ENCODE measurements at regions not wholly inside any gene's neighbourhood (a gene's known extent, or its start where the extent isn't known, plus 50 kb on each side); places are given as distances from the start of the nearest gene placed in this dataset.

DNA sequence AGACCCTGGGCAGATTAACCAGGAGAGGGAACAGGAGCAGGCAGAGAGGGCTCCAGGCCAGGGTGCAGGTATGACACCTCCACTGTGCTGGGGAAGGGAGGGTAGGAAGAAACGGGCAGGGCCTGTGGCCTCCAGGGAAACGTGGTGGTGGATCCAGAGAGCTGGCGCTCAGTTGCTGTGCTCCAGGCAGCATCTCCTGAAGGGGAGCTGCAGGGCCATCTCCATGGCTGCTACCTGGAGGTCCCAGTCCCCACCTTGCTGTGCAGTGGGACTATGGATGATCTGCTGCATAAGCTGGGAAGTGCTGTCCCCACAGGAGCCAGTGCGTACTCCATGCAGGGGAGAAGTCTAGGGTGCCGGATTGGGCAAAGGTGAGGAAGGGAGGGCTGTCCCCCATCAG, 125.9 kb upstream of the RUNX3 start:
- DNase-seq (ENCODE audit: low read depth): no peak

DNA sequence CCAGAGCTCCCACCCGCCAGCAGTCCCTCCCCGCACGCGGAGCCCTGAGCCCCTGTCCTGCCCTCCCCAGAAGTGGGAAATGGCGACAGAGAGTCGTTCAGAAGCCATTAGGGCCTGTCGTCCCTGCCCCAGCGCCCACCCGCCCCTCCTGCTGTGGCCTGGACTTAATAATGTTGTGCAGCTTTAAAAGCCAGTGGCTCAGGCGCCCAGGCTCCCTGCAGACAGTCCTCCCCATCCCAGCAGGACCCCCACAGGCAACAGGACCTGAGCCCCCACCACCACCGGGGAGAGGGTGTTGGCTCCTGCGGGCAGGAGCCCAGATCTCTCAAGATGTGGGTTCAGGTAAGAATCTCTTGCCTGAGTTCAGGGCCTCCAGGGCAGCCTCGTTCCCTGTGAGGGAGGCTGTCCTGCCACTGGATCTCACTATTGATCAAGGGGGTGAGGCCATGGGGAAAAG, 125.3 kb upstream of the RUNX3 start:
- no peak for DNase-seq (ENCODE audit: low read depth)

DNA sequence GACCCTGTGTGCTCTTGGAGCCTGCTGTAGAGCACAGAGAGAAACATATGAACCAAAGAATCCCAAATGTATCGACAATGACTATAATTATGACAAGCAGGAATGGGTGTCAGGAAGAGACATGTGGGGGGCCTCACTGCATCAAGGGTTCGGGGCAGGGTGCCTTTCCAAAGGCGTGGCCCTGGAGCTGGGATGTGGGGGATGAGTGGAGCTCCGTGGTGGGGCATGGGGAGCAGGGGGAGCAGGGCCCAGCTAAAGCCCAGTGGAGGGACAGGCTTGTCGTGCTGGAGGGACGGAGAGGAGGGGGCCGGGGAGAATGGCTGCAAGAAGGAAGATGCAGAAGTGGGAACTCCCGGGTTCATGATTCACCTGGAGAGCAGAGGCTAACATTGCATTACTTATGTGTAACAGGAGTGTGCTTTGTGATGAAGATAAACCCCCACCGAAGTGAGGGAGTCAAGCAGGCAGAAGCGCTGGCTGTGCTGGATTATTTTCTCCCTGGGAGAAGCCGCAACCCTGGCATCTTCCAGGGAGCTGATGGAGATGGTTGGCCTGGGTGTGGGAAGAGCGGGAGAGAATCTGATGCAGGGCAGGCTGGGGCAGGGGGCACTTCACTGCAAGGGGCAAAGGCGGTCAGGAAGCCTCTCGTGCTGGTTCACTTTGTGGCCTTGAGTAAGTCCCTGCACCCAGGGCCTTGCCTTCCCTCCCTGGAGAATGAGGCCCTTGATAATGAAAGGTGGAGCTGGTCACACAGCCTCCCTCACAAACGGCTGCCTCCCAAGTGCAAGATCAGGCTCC, 124.6 kb upstream of the RUNX3 start:
- DNase-seq (ENCODE audit: low read depth): no peak

DNA sequence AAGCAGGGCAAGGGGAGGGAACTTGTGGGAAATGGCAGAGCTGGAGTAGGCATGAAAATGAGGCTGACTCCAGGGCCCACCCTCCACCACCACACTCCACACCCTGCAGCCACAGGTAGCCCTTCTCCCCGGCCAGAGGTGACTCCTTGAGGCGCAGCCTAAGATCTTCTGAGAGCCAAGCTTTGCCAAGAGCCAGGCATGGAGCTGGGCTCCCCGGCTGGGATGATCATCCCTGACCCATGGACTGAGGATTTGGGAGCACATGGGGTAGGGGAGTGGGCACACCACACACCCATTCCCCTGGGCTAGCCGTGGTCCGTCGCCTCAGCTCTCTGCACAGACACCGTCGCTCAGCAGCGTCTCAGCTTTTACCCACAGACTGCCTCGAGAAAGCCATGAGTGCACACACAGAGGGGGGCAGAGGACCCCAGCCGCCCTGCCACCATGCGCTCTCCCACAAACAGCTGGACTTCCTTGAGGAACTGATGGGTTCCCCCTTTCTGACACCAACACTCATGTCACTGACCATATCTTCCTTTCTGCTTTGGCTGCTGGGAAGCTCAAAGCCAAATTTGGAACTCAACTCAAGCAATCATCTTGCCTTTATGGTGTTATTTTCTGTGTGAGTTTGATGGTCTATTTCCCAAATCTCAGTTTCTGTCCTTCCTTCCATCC, 123.6 kb upstream of the RUNX3 start:
- DNase-seq (ENCODE audit: low read depth): no peak

DNA sequence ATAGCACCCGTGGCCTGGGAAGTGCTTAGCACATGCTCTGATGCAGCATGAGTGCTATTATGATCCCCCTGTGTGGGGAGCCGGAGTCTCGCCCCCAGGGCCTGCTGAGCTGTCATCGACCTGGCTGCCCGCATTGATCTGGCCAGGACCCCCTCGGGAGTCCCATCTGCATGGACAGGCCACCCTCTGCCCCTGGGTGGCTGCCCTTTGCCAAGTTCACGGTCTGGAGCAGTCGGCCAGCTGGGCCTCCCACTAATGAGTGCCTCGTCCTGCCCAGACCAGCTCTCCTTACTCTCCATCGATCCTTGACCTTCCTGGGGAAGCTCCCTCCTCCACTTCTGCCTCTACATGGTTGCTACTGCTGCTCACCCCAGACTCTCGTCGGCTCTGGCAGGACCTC, 121.8 kb upstream of the RUNX3 start:
- DNase-seq (ENCODE audit: low read depth): no peak

DNA sequence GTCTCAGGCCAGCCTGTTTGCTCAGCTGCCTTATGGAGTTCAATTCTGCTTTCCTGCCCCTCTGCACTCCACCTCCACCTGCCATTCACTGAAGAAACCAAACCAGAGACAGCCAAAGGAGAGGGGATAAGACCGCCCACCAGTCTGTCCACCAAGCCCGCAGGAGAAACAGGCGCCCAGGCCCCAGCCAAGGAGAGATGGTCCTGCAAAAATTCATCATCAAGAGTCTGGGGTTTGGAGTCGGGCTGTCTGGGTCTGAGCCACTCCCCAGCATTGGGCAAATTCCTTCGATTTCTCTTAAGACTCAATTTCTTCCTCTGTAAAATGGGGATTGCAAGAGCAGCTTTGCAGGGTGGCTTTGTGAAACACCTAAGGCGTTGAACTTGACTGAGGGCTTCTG, 121.4 kb upstream of the RUNX3 start:
- DNase-seq (ENCODE audit: low read depth): no peak

DNA sequence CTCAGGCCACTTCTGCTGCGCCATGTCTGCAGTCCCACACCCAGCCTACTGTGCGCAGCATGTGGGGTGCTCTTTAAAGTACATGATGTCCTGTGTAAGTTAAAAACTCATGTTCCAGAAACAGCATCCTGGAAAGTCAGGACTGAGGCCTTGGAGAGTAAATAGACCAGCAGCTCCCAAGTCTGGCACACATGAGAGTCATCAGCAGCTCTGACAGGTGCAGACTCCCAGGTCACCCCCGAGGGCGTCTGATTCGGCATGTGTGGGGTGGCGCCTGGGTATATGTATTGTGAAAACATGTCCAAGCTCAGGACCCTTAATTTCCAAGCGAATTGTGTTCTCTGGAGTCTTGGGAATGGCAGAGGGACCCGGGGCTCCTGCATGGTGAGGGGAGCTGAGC, 120.1 kb upstream of the RUNX3 start:
- no peak for DNase-seq (ENCODE audit: low read depth)

DNA sequence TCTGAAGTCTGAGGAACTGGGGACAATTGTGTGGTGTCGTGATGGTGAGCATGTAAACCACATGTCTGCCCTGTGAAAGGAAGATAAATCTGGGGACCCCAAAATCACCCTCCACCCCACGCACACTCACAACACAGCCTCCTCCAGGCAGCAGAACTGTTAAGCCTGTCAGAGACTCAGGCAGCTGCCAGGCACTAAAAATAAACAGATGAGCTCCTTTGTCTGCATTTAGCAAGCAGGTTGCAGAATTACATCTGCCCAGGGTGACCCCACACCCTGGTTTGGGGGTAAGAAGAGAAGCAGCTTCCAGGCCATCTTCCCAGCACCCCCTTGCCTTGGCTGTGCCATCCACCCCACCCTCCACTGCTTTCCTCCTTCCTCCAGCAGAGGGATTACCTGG, 119.1 kb upstream of the RUNX3 start:
- no peak for DNase-seq (ENCODE audit: low read depth)

DNA sequence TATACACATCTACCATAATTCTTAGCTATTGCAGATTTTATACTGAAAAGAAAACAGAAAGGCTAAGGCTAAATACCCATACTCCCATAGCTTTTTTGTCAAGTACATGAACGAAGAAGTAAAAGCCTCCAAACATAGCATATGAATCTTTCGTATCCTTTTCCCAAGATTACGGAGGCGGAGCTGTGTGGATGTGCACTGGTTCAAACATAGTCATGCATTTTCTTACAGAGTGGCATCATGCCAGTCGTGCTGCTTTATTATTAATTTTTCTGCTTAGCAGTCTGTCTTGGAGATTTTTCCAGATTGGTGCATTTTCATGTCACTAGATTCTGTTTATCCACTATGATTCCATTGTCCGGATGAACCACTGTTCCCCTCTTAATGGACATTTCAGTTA, 118.7 kb upstream of the RUNX3 start:
- no peak for DNase-seq (ENCODE audit: low read depth)

DNA sequence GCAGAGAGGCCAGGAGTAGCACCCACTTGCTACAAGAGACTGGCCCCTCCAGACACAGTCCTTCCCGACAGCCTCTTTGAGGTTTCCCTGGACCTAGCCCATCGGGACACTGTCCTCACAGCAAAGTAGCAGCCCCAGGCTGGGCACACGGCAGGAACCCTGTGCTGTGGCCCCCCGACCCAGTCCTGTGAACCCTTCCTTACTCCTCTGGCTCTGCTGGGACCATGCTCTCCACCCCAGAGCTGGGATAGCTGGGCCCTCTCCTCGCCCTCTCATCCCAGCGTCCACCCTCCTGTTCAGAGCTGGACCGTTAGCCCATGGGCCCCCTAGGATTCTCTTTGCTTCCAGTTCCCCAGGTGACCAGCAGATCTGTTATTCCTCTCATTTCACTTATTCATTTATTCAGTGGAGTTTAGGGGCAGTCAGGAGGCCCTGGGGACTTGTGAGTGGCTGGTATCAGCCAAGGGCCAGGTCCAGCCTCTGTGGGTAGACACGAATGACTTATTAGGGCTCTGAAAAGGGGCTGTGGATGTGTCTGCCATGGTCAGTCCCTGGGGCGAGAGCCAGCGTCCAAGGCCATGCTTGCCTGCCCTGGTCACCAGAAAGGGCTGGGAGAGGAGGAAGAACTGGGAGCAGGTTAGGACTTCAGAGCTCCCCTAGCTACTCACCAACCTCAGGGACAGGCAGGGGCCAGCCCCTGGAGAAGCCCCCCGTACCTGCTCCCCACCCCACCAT, 117.6 kb upstream of the RUNX3 start:
- DNase-seq (ENCODE audit: low read depth): no peak

DNA sequence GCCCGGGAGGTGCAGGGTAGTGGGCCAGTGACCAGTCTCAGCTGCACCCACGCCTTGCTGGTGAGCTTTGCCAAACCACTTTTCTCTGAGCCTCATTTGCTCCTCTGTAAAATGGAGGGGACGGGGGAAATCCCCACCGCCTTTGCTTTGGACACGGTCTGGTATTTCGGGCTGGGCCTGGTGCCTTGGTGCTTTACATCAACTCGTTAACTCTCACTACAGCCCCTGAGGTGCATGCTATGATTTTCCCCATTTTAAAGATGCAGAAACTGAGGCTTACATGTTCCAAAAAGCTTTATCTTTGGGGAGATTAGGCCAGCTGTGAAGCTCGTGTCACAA, 116.1 kb upstream of the RUNX3 start:
- DNase-seq (ENCODE audit: low read depth): no peak

DNA sequence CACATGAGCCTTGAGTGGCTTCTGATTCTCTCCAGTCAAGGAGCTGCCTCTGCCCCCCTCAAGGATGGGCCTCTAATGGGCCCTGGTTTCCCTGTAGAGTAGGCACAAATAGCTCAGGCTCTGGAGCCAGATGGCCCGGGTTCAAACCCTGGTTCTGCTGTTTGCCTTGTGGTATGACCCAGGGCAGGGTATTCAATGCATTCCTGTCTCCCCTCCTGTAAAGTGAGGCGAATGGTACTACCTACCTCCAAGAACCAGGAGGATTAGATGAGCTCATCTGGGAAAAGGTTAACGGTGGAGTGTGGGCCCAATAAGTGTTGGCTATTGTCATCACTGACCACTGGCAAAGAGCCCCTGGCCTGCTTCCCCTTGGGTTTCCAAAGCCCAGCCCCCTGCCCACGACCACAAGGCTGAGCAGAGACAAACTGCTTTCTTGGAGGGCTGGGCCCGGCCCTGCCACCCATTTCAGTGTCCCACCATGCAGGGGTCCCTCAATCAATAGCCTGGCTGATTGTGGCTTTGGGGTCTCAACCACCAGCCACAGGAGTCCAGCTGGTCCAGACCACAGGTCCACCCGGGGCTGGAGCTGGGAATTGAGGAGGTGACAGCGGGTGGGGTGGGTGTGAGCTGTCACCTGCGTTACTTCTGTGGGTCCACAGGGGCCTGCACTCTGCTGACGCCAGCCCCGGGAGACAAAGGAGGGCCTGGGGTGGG, 115.6 kb upstream of the RUNX3 start:
- DNase-seq (ENCODE audit: low read depth): no peak

DNA sequence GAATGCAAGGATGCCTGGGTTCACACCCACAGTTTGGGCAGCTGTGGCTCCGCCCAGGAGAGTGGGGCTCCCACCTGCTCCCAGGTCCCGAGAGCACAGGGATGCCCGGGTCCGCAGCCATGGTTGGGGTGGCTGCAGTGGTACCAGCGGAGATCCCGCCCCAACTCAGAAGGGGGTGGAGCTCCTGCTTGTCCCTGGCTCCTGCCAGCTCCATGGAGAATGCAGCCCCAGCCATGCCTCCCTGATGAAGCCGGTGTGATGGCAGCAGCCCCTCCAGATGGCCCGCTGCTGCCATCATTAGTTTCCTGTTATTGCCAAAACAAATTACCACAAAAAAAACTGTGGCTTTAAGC, 113.1 kb upstream of the RUNX3 start:
- no peak for DNase-seq (ENCODE audit: low read depth)

DNA sequence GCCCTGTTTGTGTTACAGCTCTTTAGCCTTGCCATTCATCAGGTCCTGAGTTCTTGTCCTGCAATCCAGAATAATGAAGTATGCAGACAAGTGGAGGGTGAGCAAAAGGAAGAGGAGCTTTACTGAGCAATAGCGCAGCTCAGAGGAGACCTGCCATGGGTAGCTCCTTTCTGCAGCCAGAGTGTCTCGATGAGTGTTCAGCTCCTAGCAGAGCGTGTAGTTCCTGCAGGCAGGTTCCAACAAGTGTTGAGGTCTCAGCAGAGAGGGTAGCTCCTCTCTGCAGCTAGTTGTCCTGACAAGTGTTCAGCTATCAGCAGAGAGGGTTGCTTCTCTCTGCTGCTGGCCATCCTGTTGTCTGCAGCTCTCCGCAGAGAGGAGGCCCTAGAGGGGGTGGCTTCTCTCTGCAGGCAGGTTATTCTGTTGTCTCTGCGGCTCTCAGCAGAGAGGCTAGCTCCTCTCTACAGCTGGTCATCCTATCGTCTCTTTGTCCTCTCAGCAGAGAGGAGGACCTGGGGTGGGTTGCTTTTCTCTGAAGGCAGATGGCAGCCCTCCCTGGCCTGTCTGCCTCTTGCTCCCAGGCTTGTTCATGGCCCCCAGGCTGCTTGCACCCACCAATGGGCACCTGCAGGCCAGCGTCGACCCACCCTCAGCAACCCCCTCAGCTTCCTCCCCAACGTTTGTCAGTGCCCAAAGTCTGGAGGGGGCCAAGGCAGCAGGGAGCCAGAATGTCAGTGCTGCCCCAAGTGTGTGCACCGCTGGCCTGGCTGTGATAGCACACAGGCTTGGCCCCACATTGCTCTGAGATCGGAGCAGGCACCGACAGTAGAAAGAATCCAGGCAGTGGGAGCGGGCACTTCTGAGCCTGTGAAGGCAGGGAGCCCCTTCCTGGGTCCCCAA, 112.5 kb upstream of the RUNX3 start:
- DNase-seq (ENCODE audit: low read depth): no peak

DNA sequence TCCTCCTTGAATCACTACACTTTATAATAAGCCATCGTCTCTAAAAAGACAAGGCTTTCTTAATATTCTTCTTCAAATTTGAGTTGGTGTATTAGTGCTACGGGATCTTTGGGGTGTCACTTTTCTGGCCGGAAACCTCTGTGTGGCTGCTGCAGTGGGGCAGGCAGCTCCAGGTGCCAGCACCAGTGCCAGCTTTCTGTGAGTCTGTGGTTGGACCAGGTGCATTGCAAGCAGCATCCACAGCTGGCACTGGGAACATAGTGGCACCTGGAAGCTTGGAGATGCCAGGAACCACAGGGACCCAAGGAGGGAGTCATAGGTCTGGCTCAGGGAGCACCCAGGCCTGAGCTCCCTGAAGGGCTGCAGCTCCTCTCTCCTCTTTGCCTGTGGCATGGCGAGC, 111.8 kb upstream of the RUNX3 start:
- DNase-seq (ENCODE audit: low read depth): no peak

DNA sequence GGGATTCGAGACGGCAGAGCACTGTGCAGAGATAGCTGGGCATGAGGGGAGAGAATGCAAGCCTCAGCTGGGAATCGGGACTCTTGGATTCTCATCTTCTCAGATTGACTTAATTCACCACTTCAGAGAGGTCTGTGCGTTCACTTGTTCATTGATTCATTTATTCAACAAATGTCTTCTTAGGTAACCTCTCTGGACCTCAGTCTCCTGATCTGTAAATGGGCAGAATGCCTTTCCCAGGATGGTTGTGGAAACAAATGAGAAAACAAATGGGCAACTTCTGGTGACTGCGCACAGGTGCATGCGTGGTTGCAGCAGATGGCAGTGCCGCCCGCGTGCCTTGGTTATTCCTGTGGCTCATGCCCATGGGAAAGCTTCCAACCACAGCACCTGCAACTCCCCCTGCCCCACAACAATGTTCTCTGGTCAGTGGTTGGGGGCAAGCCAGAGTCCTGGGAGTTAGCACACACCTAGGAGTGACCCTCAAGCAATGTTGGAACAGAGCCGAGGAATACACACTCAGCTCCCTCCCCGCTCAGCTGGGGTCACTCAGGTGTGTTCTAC, 110.1 kb upstream of the RUNX3 start:
- DNase-seq (ENCODE audit: low read depth): no peak

DNA sequence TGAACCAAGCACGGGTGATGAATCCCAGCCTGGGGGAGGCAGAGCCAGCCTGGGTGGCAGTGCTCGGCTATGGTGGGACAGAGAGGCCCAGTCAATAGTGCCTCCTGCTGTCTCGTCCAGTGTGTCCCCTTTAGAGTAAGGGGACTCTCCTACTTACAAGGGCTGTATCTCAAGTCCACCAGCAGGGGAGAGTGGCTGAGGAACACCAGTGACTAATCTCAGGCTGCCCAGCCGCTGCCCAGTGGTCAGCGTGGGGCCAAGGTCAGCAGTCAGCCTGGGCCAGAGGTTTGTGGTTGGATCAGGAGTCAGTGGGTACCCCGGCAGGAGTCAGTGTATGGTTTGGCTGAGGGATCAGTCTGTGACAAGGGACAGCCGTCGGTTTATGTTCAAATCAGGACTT, 109.2 kb upstream of the RUNX3 start:
- DNase-seq (ENCODE audit: low read depth): no peak

DNA sequence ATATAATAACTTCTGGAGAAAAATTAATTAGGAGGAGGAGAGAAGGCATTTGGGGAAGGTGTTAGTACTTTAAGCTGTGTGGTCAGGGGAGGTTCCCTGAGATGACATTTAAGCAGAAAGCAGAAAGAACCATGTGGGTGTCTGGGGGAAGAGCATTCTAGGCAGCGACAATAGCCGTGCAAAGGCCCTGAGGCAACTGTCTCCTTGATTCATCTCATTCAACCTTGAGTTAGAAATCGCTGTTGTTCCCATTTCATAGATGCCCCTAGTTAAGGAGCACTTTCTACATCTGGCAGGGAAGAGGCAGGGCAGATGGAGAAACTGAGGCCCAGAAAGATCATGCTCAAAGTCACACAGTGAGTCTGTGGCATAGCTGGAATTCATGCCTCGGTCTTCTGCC, 108.6 kb upstream of the RUNX3 start:
- DNase-seq (ENCODE audit: low read depth): no peak

DNA sequence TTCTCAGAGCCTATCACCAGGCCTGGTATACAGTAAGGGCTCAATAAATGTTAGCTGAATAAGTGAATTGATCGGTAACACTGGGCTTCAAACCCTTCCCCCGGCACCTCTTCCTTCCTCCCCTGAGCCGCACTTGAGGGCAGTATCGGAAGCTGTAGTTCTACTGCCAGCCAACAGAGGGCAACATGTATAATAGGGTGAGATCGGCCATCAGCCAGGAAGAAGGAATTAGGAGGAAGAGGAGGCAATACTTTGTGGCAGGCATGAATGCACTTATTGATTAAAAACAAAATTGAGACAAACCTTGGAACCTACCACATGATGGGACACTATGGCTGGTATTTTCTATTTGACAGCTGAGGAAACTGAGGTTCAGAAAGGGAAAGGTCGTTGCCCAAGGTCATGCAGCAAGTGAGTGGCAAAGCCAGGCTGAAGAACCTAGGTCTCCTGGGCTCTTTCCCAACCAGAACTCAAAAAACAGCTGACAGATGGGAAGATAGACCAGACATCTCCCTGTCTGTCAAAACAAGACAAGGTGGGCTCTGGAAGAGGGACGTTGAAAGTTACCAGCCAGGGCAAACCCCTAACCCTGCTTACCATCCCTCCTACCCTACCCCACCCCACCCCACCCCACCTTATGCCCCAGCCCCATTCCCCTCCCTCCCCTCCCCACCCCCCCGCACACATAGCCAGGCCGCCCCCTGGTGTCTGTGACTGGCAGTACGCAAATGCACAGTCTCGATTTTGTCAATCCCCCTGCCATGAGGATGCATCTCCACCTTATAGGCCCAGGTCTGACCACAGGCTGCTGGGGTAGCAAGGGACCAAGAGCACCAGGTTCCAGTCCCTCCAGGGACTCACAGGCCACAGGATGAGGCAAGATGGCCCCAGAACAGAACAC, 107.3 kb upstream of the RUNX3 start:
- no peak for DNase-seq (ENCODE audit: low read depth)

DNA sequence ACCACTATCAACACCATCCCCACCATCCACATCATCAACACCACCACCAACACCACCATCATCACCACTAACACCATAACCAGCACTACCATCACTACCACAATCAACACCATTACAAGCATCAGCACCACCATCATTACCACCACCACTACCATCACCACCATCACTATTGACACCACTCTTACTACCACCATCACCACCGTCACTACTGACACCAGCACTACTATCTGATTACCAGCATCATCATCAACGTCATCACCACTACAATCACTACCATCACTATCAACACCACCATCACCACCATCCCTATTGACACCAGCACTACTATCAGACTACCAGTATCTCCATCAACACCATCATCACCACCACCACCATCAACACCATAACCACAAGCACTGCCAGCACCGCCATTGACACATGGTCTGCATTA, 106.1 kb upstream of the RUNX3 start:
- DNase-seq (ENCODE audit: low read depth): no peak
